Hindlimb muscle (tissue), 1 donor: ENCODE measurements at regions not wholly inside any gene's neighbourhood (a gene's known extent, or its start where the extent isn't known, plus 50 kb on each side); places are given as distances from the start of the nearest gene placed in this dataset.

ENCODE experiments used
- DNase-seq: peaks from one replicate; pipeline ENCODE4 v3.0.0-alpha.2; 2013

GRCh38 chr4:1542226-1542490 is 135.9 kb upstream of the NKX1-1 start:
- DNase-seq: no peak

GRCh38 chr4:1541449-1542225 is 135.4 kb upstream of the NKX1-1 start:
- no peak for DNase-seq

GRCh38 chr4:1540601-1541375 is 134.5 kb upstream of the NKX1-1 start:
- no peak for DNase-seq

- no peak for DNase-seq
Measured at GRCh38 chr4:1539859-1540600, 133.8 kb upstream of the NKX1-1 start.

GRCh38 chr4:1538941-1539772 is 132.9 kb upstream of the NKX1-1 start:
- no peak for DNase-seq

- DNase-seq: no peak
Measured at GRCh38 chr4:1538096-1538410, 131.8 kb upstream of the NKX1-1 start.

- no peak for DNase-seq
Measured at GRCh38 chr4:1537410-1538095, 131.3 kb upstream of the NKX1-1 start.

- no peak for DNase-seq
Measured at GRCh38 chr4:1536579-1537409, 130.6 kb upstream of the NKX1-1 start.

- DNase-seq: no peak
Measured at GRCh38 chr4:1535926-1536578, 129.8 kb upstream of the NKX1-1 start.

- no peak for DNase-seq
Measured at GRCh38 chr4:1534876-1535526, 128.8 kb upstream of the NKX1-1 start.

- DNase-seq: no peak
Measured at GRCh38 chr4:1534095-1534872, 128.0 kb upstream of the NKX1-1 start.

- DNase-seq: no peak
Measured at GRCh38 chr4:1533501-1534064, 127.3 kb upstream of the NKX1-1 start.

- DNase-seq: no peak
Measured at GRCh38 chr4:1532549-1533395, 126.5 kb upstream of the NKX1-1 start.

- no peak for DNase-seq
Measured at GRCh38 chr4:1531683-1532548, 125.7 kb upstream of the NKX1-1 start.

- no peak for DNase-seq
Measured at GRCh38 chr4:1530356-1530755, 124.1 kb upstream of the NKX1-1 start.

- DNase-seq: no peak
Measured at GRCh38 chr4:1524761-1525160, 118.5 kb upstream of the NKX1-1 start.
